GM12872 (cell line): ENCODE measurements at regions not wholly inside any gene's neighbourhood (a gene's known extent, or its start where the extent isn't known, plus 50 kb on each side); places are given as distances from the start of the nearest gene placed in this dataset.

Experiments
- CTCF ChIP-seq: IDR thresholded peaks from 3 replicates; pipeline ENCODE4 v1.5.1; 2011; ENCODE audit warnings: low read depth, mild to moderate bottlenecking, low read length, moderate library complexity; ENCODE audit not compliant: insufficient read depth

- no peak for TF ChIP-seq CTCF
These were observed 177.8 kb downstream of the KLHL28 start for GRCh38 chr14:44783901-44784300.

GRCh38 chr14:44782775-44783238 is 178.9 kb downstream of the KLHL28 start:
- TF ChIP-seq CTCF = no peak

- no peak for TF ChIP-seq CTCF
These were observed 180.8 kb downstream of the KLHL28 start for GRCh38 chr14:44780989-44781388.

GRCh38 chr14:44778604-44779003 is 183.1 kb downstream of the KLHL28 start:
- TF ChIP-seq CTCF = no peak

GRCh38 chr14:44777584-44777983 is 184.2 kb downstream of the KLHL28 start:
- no peak for TF ChIP-seq CTCF

GRCh38 chr14:44775248-44775647 is 186.5 kb downstream of the KLHL28 start:
- no peak for TF ChIP-seq CTCF

- no peak for TF ChIP-seq CTCF
These were observed 187.4 kb downstream of the KLHL28 start for GRCh38 chr14:44774396-44774795.

GRCh38 chr14:44771496-44771895 is 190.3 kb downstream of the KLHL28 start:
- no peak for TF ChIP-seq CTCF
